NCI-H226 (cell line): ENCODE measurements at regions not wholly inside any gene's neighbourhood (a gene's known extent, or its start where the extent isn't known, plus 50 kb on each side); places are given as distances from the start of the nearest gene placed in this dataset.

Source experiments
- DNase-seq: peaks from one replicate; pipeline ENCODE4 v3.0.0-alpha.2; 2015

GRCh38 chr6:54991761-54992330 lies 145.3 kb downstream of the FAM83B start:
- DNase-seq: no peak

GRCh38 chr6:54992789-54993188 lies 146.2 kb downstream of the FAM83B start:
- peak; percentile 9 for DNase-seq

- DNase-seq: no peak
Observed at GRCh38 chr6:54993294-54993693, 146.7 kb downstream of the FAM83B start.

- DNase-seq: no peak
Observed at GRCh38 chr6:54993948-54994347, 147.4 kb downstream of the FAM83B start.

GRCh38 chr6:54998576-54998975 lies 152.0 kb downstream of the FAM83B start:
- no peak for DNase-seq

GRCh38 chr6:55003719-55004430 lies 157.3 kb downstream of the FAM83B start:
- DNase-seq: no peak

GRCh38 chr6:55009131-55009530 lies 162.6 kb downstream of the FAM83B start:
- DNase-seq: no peak

GRCh38 chr6:55011034-55011433 lies 163.3 kb upstream of the HCRTR2 start:
- DNase-seq: no peak

- no peak for DNase-seq
Observed at GRCh38 chr6:55012454-55012853, 161.9 kb upstream of the HCRTR2 start.

GRCh38 chr6:55014321-55015088 lies 159.8 kb upstream of the HCRTR2 start:
- no peak for DNase-seq

GRCh38 chr6:55016261-55016660 lies 158.1 kb upstream of the HCRTR2 start:
- no peak for DNase-seq

GRCh38 chr6:55017555-55018300 lies 156.6 kb upstream of the HCRTR2 start:
- no peak for DNase-seq

GRCh38 chr6:55019591-55019990 lies 154.7 kb upstream of the HCRTR2 start:
- DNase-seq: no peak

GRCh38 chr6:55023230-55023629 lies 151.1 kb upstream of the HCRTR2 start:
- DNase-seq: peak; percentile 26

- no peak for DNase-seq
Observed at GRCh38 chr6:55033016-55033546, 141.2 kb upstream of the HCRTR2 start.

GRCh38 chr6:55034752-55035151 lies 139.6 kb upstream of the HCRTR2 start:
- no peak for DNase-seq

GRCh38 chr6:55040102-55040848 lies 134.0 kb upstream of the HCRTR2 start:
- DNase-seq: peak; percentile 76

- peak; percentile 5 for DNase-seq
Observed at GRCh38 chr6:55046869-55047422, 127.4 kb upstream of the HCRTR2 start.

GRCh38 chr6:55047451-55048044 lies 126.8 kb upstream of the HCRTR2 start:
- DNase-seq: no peak

GRCh38 chr6:55049866-55050265 lies 124.4 kb upstream of the HCRTR2 start:
- DNase-seq: no peak

- no peak for DNase-seq
Observed at GRCh38 chr6:55052846-55053245, 121.5 kb upstream of the HCRTR2 start.

GRCh38 chr6:55058682-55059081 lies 115.6 kb upstream of the HCRTR2 start:
- DNase-seq: no peak
